8988T (cell line): ENCODE measurements at regions not wholly inside any gene's neighbourhood (a gene's known extent, or its start where the extent isn't known, plus 50 kb on each side); places are given as distances from the start of the nearest gene placed in this dataset.
"Not testable (repeated sequence)": the region's sequence is repeated elsewhere in the genome, so short reads cannot be mapped to it uniquely, and the experiment has no call there.

Source experiments
- DNase-seq: peaks from one replicate; pipeline ENCODE4 v3.0.0; 2011

DNA sequence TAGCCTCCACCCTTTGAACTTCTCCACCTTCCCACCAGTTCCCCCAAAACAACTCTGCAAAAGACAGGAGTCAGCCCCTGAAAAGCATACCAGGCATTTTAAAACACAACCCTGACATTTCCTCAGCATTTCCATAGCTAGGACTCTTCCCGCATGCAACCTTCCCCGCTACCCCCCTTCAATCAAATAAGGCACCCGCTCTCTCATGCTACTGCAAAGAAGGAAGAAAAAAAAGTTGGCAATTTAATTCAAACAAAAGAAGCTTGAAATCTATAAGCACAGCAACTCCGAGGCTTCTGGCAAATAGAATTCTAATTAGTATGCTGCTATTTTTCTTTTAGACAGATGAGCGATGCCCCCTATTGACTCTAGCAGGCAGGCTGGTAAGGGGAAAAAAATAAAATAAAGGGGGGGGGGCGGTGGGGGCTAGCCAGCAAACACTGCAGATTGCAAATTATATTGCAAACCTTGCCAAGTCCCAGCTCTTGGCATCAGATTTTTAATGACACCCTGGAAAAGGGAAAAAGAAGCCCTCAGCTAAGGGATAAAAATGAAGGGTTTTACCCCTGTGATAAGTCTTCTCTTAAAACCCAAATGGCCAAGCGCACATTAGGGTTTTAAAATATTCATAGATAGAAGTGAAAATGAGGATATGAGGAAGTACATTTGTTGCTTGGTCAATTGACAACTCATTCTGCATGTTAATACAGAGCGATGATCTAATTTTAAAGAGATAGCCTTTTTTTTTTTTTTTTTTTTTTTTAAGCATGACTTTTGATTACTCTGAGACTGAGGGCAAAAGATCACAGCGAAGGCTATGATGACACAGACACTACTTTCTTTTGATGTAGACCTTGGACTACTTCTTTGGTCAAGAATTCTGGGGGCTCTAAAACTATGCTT lies 255.2 kb downstream of the NR2F2 start:
- peak; percentile 11 for DNase-seq

- no peak for DNase-seq
Observed at GRCh38 chr15:96586901-96587300, 256.4 kb downstream of the NR2F2 start.

- DNase-seq, result no peak
Observed at GRCh38 chr15:96589864-96590263, 259.4 kb downstream of the NR2F2 start.

DNA sequence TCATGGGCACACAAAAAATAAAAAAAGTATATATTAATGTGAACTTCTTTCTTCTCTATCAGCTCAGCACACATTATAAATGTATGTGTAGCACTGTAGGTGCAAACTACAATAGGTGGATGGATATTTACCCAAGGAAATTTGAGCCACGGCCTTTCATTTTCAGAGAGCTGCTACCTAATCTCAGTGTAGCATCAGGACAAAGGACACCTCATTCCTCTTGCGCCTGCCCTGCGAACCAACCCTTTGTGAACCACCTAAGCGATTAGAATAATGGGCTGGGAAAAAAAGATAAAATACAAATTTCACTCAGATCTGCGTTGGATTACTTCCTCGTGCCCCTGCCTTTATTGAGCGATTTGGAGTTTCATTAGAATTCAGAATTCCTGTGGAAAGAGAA lies 263.2 kb downstream of the NR2F2 start:
- DNase-seq, result no peak

- DNase-seq, result no peak
Observed at GRCh38 chr15:96595951-96596350, 265.5 kb downstream of the NR2F2 start.

DNA sequence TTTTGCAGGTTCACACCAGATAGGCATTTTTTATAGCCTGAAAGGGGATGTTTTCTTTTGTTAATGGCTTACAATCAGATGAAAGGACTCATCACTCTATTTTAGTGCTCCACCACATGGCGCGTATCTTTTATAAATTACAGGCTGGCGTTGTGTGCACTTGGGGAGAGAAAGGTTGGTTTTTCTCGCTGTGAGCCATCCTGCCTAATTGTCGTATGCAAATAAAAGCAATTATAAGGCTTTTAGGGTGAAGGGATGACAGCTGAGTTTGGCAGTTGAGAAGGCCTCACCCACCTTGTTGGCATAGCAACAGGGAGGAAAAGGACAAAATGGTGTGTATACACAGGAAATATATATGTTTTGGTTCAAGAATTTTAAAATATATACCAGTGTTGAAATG lies 268.0 kb downstream of the NR2F2 start:
- no peak for DNase-seq

DNA sequence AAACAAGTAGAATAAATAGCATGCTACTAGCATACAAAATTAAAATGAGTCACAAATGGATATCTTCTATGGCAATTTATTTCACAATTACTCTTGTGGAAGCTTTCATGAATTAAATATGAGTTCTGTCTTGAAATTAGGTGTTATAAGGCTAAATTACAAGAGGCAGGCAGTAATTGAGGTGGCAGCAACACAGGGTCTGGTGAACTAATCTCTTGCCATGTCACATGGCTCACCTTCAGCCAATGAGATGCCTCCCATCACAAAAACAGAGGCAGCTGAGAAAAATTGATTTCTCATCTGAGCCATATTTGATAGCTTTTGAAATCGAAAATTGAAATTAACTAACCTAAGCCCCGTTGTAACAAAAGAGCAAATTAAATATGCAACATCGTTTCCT lies 268.8 kb downstream of the NR2F2 start:
- no peak for DNase-seq

DNA sequence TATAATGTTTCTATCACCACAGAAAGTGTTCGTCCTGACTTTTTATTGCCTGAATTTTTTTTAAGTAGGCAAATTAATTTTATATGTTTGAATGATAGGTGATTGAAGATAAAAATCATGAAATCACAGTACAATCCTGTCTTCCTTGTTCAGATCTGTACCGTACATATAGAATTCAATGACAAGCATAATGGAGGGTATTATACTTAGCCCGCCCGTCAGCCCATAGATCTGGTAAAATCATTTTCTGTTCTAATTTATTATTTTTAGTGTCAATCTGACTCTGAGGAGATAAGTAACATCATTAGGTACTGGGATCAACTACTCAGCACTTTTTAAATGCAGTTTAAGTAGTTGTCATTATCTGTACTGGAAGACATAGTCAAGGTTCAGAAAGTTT lies 269.9 kb downstream of the NR2F2 start:
- DNase-seq, result no peak

- DNase-seq, result no peak
Observed at GRCh38 chr15:96606617-96607016, 276.1 kb downstream of the NR2F2 start.

GRCh38 chr15:96610757-96611156 lies 280.3 kb downstream of the NR2F2 start:
- no peak for DNase-seq

- no peak for DNase-seq
Observed at GRCh38 chr15:96612917-96613316, 282.4 kb downstream of the NR2F2 start.

- no peak for DNase-seq
Observed at GRCh38 chr15:96619174-96619573, 288.7 kb downstream of the NR2F2 start.

- DNase-seq, result no peak
Observed at GRCh38 chr15:96622714-96623113, 292.2 kb downstream of the NR2F2 start.

DNA sequence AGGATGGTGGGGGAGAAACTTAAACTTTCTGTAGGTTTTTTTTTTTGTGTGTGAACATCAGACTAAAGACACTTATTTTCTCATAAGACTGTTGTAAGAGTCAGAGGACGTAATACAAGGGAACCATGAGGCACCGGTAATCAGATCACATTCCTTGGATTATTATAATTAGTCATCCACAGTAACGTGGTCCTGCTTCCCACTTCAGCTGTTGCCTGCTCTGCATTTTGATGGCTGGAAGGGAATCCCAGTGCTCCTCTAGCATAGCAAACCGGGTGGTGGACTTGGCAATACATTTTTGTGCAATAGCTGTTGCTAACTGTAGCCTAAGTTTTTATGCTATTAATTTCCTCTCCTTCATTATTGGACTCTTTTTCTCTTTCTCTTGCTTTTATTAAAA lies 294.8 kb downstream of the NR2F2 start:
- no peak for DNase-seq

DNA sequence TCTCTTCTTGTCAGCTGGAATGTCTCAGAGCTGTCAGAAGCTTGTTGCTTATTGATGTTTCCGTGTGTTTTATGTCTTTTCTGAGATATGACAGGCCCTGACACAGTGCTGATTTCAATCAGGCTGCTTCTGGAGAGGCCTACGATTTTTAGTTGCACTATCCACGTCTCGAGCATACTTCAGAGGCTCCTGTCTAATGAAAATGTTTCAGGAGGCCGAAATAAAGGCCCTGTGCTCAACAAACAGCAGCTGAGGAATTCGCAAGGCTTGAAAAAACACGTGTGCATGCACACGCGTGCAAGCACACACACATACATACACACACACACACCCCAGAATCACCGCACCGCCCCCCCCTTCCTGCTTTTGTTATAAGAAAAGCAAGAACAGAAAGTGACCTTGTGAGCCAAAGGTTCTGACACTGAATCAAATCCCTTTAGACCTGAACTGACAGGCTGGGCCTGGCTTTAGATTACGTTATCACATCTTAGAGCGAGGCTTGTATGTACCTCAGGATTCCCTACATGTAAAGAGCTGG lies 296.6 kb downstream of the NR2F2 start:
- DNase-seq, result no peak

GRCh38 chr15:96629511-96629910 lies 299.0 kb downstream of the NR2F2 start:
- no peak for DNase-seq

DNA sequence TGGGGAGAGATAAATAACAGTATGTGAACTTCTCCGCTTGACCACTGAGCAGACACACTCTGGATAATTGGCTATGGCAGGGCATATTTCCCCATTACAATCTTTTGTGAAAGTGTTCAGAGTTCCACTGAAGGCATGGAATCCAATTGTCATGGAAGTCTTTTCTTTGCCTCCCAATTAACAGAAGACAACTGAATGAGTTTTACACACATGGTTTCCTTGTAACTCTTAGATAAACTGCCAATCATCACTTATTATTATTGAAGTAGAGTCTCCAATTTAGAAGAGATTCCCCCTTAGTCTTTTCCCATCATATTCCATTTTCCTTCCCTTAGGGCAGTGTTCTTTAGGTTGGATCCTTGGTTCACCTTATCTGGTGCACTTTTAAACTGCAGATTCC lies 308.3 kb downstream of the NR2F2 start:
- DNase-seq, result no peak

DNA sequence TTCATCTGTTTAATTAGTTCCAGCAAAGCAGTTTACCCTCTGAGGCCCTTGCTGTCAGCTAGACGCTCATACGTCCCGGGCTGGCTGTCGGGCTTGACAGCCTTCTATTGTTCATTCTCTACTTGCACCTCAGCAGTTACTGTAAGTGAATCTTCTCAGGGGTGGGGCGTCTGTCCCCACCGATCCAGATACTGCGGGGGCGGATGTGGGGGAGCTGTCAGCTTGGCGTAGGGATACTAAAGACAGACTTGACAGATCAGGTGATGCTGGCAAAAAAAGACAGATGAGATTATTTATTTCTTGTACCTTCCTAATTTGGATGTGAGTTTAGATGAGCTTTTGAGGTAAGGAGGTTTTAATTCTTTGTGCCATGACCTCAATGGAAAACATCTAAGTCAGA lies 315.3 kb downstream of the NR2F2 start:
- DNase-seq, result no peak

DNA sequence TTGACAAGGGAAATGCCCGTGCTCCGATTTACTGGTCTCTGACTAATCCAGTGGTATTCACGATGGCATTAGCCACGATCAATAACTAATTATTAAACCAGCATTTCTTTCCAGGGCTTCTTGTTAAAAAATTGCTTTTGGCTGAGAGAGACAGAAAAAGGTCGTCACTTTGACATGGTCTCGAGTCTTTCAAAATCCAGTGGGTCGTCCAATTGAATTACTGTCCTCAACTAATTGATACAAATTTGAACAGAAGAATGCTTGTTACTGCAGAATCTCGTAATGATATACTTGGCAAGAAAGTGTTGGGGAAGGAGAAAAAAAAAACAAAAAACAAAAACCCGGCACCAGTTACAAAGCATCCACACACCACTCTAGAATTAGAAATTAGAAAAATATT lies 318.4 kb downstream of the NR2F2 start:
- DNase-seq, result no peak

- DNase-seq, result no peak
Observed at GRCh38 chr15:96657096-96657495, 326.6 kb downstream of the NR2F2 start.

DNA sequence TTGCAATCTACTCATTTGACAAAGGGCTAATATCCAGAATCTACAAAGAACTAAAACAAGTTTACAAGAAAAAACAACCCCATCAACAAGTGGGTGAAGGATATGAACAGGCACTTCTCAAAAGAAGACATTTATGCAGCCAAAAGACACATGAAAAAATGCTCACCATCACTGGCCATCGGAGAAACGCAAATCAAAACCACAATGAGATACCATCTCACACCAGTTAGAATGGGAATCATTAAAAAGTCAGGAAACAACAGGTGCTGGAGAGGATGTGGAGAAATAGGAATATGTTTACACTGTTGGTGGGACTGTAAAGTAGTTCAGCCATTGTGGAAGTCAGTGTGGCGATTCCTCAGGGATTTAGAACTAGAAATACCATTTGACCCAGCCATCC lies 336.5 kb downstream of the NR2F2 start:
- DNase-seq, result not testable (repeated sequence)

DNA sequence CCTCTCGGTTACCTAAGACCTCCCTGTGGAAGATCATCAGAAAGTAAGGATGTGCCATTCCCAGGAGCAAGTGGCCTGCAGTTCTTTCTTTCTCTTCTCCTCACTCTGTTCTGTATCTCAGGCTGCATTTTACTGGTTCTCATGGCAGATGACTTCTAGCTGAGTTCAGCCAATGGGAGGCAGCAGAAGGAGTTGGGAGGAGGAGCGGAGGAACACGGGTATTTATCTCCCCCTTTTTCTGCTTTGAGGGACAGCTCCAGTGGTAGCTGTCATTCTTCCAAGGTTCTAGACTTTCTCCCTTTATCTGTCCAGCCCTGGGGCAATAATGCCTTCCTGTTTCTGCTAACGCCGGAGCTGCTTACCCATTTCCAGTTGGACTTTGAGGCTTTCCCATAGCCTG lies 339.9 kb downstream of the NR2F2 start:
- no peak for DNase-seq

DNA sequence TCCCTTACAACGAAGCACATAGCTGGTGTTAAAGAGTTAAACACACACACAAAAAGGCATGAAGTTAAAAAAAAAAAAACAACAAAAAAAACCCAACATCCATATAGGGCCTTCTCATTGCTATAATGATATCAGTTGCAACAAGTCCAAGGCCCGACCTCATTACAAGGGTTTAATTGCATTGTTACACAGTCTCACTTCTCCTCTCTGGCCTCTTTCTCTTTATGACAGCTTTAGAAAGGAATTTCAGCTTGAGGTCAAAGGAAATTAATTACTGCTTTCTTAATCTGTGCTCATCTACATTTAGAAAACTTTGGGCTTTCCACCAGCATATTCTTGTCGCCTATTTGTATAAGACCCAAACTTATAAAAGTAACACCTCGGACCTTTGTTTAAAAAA lies 342.1 kb downstream of the NR2F2 start:
- no peak for DNase-seq

DNA sequence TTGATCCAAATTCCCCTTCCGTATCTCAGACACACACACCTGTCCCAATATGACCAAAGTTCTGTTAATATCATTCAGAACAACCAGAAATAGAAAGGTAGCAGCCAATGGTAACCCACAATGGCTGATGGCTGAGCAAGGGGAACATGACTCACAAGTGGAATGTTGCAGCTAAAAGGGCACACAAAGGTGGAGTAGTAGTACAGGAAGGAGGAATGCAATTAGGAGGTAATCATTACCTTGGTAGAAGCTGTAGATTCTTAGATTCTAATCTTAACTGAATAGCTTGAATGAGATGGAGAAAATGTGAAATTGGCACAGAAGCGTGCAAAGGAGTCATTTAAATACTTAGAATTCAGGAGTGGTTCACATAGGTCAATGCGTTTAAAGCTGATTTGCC lies 347.9 kb downstream of the NR2F2 start:
- DNase-seq, result no peak
